HCT116 (cell line): ENCODE measurements at regions not wholly inside any gene's neighbourhood (a gene's known extent, or its start where the extent isn't known, plus 50 kb on each side); places are given as distances from the start of the nearest gene placed in this dataset.

ENCODE experiments used
- ATAC-seq: fragments of 200-7000 bp; cut with Tn5 transposase; 2 replicates; pipeline ENCODE4 v1.9.1; 2020; ENCODE audit warnings: mild to moderate bottlenecking, moderate library complexity
- BruUV-seq: library from RNA; stranded (reverse); fragments of 400-500 nt; replicated peaks from 2 replicates; lab custom pipeline; 2021; lab: Mats Ljungman, UMichigan
- CTCF ChIA-PET: fragments of 300-600 bp; sonication (Branson Sonifier 250); formaldehyde crosslinking; loops from one replicate; lab custom pipeline; 2021; ENCODE audit warnings: antibody characterized with exemption; lab: Charles Lee
- POLR2A ChIA-PET: fragments of 300-600, 350-600 bp; sonication (Branson Sonifier 250); formaldehyde crosslinking; loops from one replicate; lab custom pipeline; 2021; ENCODE audit warnings: antibody characterized with exemption; lab: Charles Lee
- RAD21 ChIA-PET, 2 experiments: fragments of 300-600 bp; sonication (Branson Sonifier 250); formaldehyde crosslinking; loops; one replicate each; lab custom pipeline; 2023; ENCODE audit warnings: low total read pairs in 2 of 2; ENCODE audit not compliant: uncharacterized antibody in 2 of 2, unreplicated experiment in 2 of 2, low non-redundant PET in 1 of 2; lab: Charles Lee
- DNase-seq: peaks from one replicate; pipeline ENCODE4 v3.0.0-alpha.2; 2010; ENCODE audit warnings: low read depth, low spot score
- H2AFZ ChIP-seq: fragments of 200-600 bp; shearing (Covaris generic), sonication (generic); 2 replicates; pipeline ENCODE4 v1.6.1; 2017; ENCODE audit warnings: low read depth, mixed run types, mixed read lengths, antibody characterized with exemption, low read length; ENCODE audit not compliant: poor library complexity, severe bottlenecking
- H3K27ac ChIP-seq: 2 replicates; pipeline ENCODE4 v1.5.1; 2012; ENCODE audit warnings: low read depth, low read length
- H3K27me3 ChIP-seq: fragments of 200-600 bp; sonication (generic); 2 replicates; pipeline ENCODE4 v1.6.1; 2016; ENCODE audit warnings: mixed run types, low read length, mixed read lengths; ENCODE audit not compliant: insufficient read depth
- H3K36me3 ChIP-seq, 2 experiments: fragments of 200-500 bp in 1 of 2; fragments of 200-600 bp in 1 of 2; sonication (Bioruptor generic) in 1 of 2; sonication (generic) in 1 of 2; 2 replicates each; pipeline versions ENCODE4 v1.5.1 to v1.6.1; 2014 to 2016; ENCODE audit warnings: low read length in 2 of 2, inconsistent platforms in 1 of 2, mixed read lengths in 1 of 2, mixed run types in 1 of 2; ENCODE audit not compliant: insufficient read depth in 2 of 2, control insufficient read depth in 1 of 2
- H3K4me1 ChIP-seq, 2 experiments: fragments of 200-600 bp in 1 of 2; sonication (generic) in 1 of 2; 2 replicates each; pipeline versions ENCODE4 v1.5.1 to v1.6.1; 2012 to 2017; ENCODE audit warnings: low read length in 2 of 2, inconsistent platforms in 1 of 2, mild to moderate bottlenecking in 1 of 2, mixed read lengths in 1 of 2, mixed run types in 1 of 2, moderate library complexity in 1 of 2; ENCODE audit not compliant: insufficient read depth in 2 of 2, control insufficient read depth in 1 of 2
- H3K4me2 ChIP-seq: fragments of 200-600 bp; sonication (generic); 2 replicates; pipeline ENCODE4 v1.6.1; 2017; ENCODE audit warnings: mixed run types, low read length, mixed read lengths
- H3K4me3 ChIP-seq, 2 experiments: fragments of 200-600 bp in 1 of 2; sonication (generic) in 1 of 2; replicated peaks in 1 of 2; 2 replicates each; pipeline ENCODE4 v1.5.1; 2011 to 2016; ENCODE audit warnings: low read length in 2 of 2, control low read depth in 1 of 2, low read depth in 1 of 2, mild to moderate bottlenecking in 1 of 2, mixed read lengths in 1 of 2, mixed run types in 1 of 2
- H3K79me2 ChIP-seq: fragments of 200-600 bp; sonication (generic); 2 replicates; pipeline ENCODE4 v1.6.1; 2017; ENCODE audit warnings: mild to moderate bottlenecking, mixed run types, low read length, moderate library complexity, mixed read lengths; ENCODE audit not compliant: insufficient read depth
- H3K9ac ChIP-seq: fragments of 200-600 bp; sonication (generic); 2 replicates; pipeline ENCODE4 v1.6.1; 2016; ENCODE audit warnings: low read length, mixed read lengths
- H3K9me2 ChIP-seq: fragments of 200-600 bp; sonication (generic), shearing (Covaris generic); 2 replicates; pipeline ENCODE4 v1.6.1; 2017; ENCODE audit warnings: mixed run types, mild to moderate bottlenecking, moderate library complexity; ENCODE audit not compliant: insufficient read depth
- H3K9me3 ChIP-seq, 2 experiments: fragments of 200-500 bp in 1 of 2; fragments of 200-600 bp in 1 of 2; sonication (Bioruptor generic) in 1 of 2; sonication (generic) in 1 of 2; 2 replicates each; pipeline ENCODE4 v1.6.1; 2014 to 2017; ENCODE audit warnings: low read length in 2 of 2, mixed read lengths in 2 of 2, inconsistent platforms in 1 of 2, low read depth in 1 of 2, mild to moderate bottlenecking in 1 of 2, mixed run types in 1 of 2, moderate library complexity in 1 of 2; ENCODE audit not compliant: control insufficient read depth in 1 of 2, insufficient read depth in 1 of 2
- H4K20me1 ChIP-seq: fragments of 200-600 bp; sonication (generic), shearing (Covaris generic); 2 replicates; pipeline ENCODE4 v1.6.1; 2017; ENCODE audit warnings: mixed run types, mild to moderate bottlenecking, moderate library complexity; ENCODE audit not compliant: insufficient read depth
- CTCF ChIP-seq, 3 experiments: fragments of 200-600 bp in 1 of 3; sonication (generic) in 1 of 3; IDR thresholded peaks in 2 of 3; conservative IDR thresholded peaks in 1 of 3; 2 replicates each; pipeline ENCODE4 v1.5.1; 2012 to 2017; ENCODE audit warnings: low read depth in 2 of 3, low read length in 2 of 3, antibody characterized with exemption in 1 of 3, borderline replicate concordance in 1 of 3, control low read depth in 1 of 3, mild to moderate bottlenecking in 1 of 3, mixed read lengths in 1 of 3, mixed run types in 1 of 3, moderate library complexity in 1 of 3; ENCODE audit not compliant: insufficient read depth in 1 of 3
- EZH2 ChIP-seq: fragments of 200-600 bp; sonication (generic); IDR thresholded peaks from 2 replicates; pipeline ENCODE4 v1.6.1; 2017; ENCODE audit warnings: antibody characterized with exemption, mixed run types
- EZH2phosphoT487 ChIP-seq: fragments of 200-600 bp; IDR thresholded peaks from 2 replicates; pipeline ENCODE4 v1.6.1; 2018; ENCODE audit warnings: antibody characterized with exemption, borderline replicate concordance
- RAD21 ChIP-seq: IDR thresholded peaks from 2 replicates; pipeline ENCODE4 v1.6.1; 2012; ENCODE audit warnings: low read depth, mild to moderate bottlenecking
- ZFX ChIP-seq: fragments of 450-650 bp; IDR thresholded peaks from 2 replicates; pipeline ENCODE4 v1.6.1; 2017
- intact Hi-C: fragments of 100-400 bp; cut with micrococcal nuclease; formaldehyde crosslinking; loops from 2 replicates; pipeline ENCODE4 v1.10.0; 2022
- TF ChIP-seq, protein P1 (sequence below): IDR thresholded peaks from 2 replicates; pipeline ENCODE4 v1.6.1; 2012

- Histone ChIP-seq H3K27me3 (peaks cover 10% of the 10 kb centered on the region), H3K9me2 (no peaks in the 10 kb centered on the region), H3K9me3 (no peaks in the 10 kb centered on the region), H4K20me1 (no peaks in the 10 kb centered on the region), H3K4me1 (no peaks in the 10 kb centered on the region), H3K4me3 (no peak overlapping the region), H3K36me3 (no peaks in the 10 kb centered on the region), H3K9ac (no peak overlapping the region), H3K27ac (no peak overlapping the region), H2AFZ (no peak overlapping the region), H3K4me2 (no peak overlapping the region), H3K79me2 (no peaks in the 10 kb centered on the region)
- no TSS peak for BruUV-seq
- intact Hi-C loops = loop anchor here (5.0 kb wide), 2 partner anchors 208 to 263 kb away; no protein-coding TSS in a partner anchor
- TF ChIP-seq ZFX (no peak), CTCF (IDR thresholded peaks at IDR 0.05 in 2 of 3, conservative IDR thresholded peaks at IDR 0.05 in 1 of 3; ENCODE audit: borderline replicate concordance in 1 of 3, insufficient read depth in 1 of 3, low read depth in 2 of 3, low read length in 2 of 3) (peak in 1 of 3 experiments; percentile 15; a peak in 1 of 6 replicates), RAD21 (peak; percentile 42; the same call in 1 of the 2 replicates)
- CTCF ChIA-PET = no interaction called here
- no peak for DNase-seq
- POLR2A ChIA-PET = no interaction called here
- no peak for ATAC-seq
- RAD21 ChIA-PET = no interaction called here
Measured at GRCh38 chr22:27409299-27409698, 392.3 kb downstream of the MN1 start.

- Histone ChIP-seq H2AFZ (no peak overlapping the region), H3K27ac (no peak overlapping the region), H4K20me1 (no peaks in the 10 kb centered on the region), H3K9me3 (no peaks in the 10 kb centered on the region), H3K27me3 (peaks cover 12% of the 10 kb centered on the region), H3K79me2 (no peaks in the 10 kb centered on the region), H3K4me2 (no peak overlapping the region), H3K4me1 (no peaks in the 10 kb centered on the region), H3K9me2 (no peaks in the 10 kb centered on the region), H3K4me3 (no peak overlapping the region), H3K9ac (no peak overlapping the region), H3K36me3 (no peaks in the 10 kb centered on the region)
- no peak for ATAC-seq
- no TSS peak for BruUV-seq
- CTCF ChIA-PET = interaction anchor here (1.4 kb wide), 1 partner anchor 8 kb away, joined by 3 read pairs; no protein-coding TSS in a partner anchor
- intact Hi-C loops = no loop called here
- DNase-seq = no peak
- TF ChIP-seq EZH2phosphoT487 = no peak
- TF ChIP-seq EZH2 = no peak
- TF ChIP-seq, protein P1, sequence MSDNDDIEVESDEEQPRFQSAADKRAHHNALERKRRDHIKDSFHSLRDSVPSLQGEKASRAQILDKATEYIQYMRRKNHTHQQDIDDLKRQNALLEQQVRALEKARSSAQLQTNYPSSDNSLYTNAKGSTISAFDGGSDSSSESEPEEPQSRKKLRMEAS = no peak
- POLR2A ChIA-PET = interaction anchor here (0.9 kb wide), 1 partner anchor 62 kb away, joined by 3 read pairs; no protein-coding TSS in a partner anchor
- RAD21 ChIA-PET = no interaction called here
Measured at GRCh38 chr22:27412866-27413445, 388.6 kb downstream of the MN1 start.
